ENCODE measurements at regions not wholly inside any gene's neighbourhood (a gene's known extent, or its start where the extent isn't known, plus 50 kb on each side); places are given as distances from the start of the nearest gene placed in this dataset.

GRCh38 chr16:86180780-86181179, 281.8 kb downstream of the IRF8 start:
- TF ChIP-seq CTCF (IDR thresholded peaks at IDR 0.05) (no peak), POLR2A (IDR thresholded peaks at IDR 0.05) (no peak)

Measured in testis (tissue), 2 donors.